ENCODE measurements at regions not wholly inside any gene's neighbourhood (a gene's known extent, or its start where the extent isn't known, plus 50 kb on each side); places are given as distances from the start of the nearest gene placed in this dataset.

GRCh38 chr9:69970001-69970533 is 73.6 kb upstream of the MAMDC2 start:
- Histone ChIP-seq H3K4me2 (ENCODE audit: low read length) (no peak overlapping the region), H3K79me2 (ENCODE audit: low read length) (no peaks in the 10 kb centered on the region), H3K4me3 (ENCODE audit: low read length) (no peak overlapping the region), H3K27ac (ENCODE audit: low read length) (no peak overlapping the region), H2AFZ (ENCODE audit: low read length) (no peak overlapping the region), H3F3A (ENCODE audit: low read length, unreplicated experiment) (no peaks in the 10 kb centered on the region), H3K4me1 (ENCODE audit: insufficient read depth, low read length) (no peaks in the 10 kb centered on the region), H3K9ac (ENCODE audit: low read length) (no peak overlapping the region), H3K27me3 (ENCODE audit: low read length) (no peaks in the 10 kb centered on the region), H4K20me1 (ENCODE audit: low read length) (no peaks in the 10 kb centered on the region), H3K9me2 (replicated peaks; ENCODE audit: low read length) (no peaks in the 10 kb centered on the region), H3K9me3 (ENCODE audit: low read length) (no peaks in the 10 kb centered on the region), H3K36me3 (ENCODE audit: low read depth, low read length) (no peaks in the 10 kb centered on the region)
- intact Hi-C loops (cut with micrococcal nuclease): no loop called here
- no peak for TF ChIP-seq EZH2phosphoT487 (IDR thresholded peaks at IDR 0.05; ENCODE audit: borderline replicate concordance, low read length)
- no peak for TF ChIP-seq EZH2 (IDR thresholded peaks at IDR 0.05; ENCODE audit: low read length, unreplicated experiment)
- no peak for TF ChIP-seq CTCF (conservative IDR thresholded peaks at IDR 0.05; ENCODE audit: low read depth, low read length)
- BruUV-seq (replicated peaks): no TSS peak
- ATAC-seq (no peak), DNase-seq (no peak)
- ChIA-PET CTCF (no interaction called here), POLR2A (ENCODE audit: unreplicated experiment) (no interaction called here)

DNA sequence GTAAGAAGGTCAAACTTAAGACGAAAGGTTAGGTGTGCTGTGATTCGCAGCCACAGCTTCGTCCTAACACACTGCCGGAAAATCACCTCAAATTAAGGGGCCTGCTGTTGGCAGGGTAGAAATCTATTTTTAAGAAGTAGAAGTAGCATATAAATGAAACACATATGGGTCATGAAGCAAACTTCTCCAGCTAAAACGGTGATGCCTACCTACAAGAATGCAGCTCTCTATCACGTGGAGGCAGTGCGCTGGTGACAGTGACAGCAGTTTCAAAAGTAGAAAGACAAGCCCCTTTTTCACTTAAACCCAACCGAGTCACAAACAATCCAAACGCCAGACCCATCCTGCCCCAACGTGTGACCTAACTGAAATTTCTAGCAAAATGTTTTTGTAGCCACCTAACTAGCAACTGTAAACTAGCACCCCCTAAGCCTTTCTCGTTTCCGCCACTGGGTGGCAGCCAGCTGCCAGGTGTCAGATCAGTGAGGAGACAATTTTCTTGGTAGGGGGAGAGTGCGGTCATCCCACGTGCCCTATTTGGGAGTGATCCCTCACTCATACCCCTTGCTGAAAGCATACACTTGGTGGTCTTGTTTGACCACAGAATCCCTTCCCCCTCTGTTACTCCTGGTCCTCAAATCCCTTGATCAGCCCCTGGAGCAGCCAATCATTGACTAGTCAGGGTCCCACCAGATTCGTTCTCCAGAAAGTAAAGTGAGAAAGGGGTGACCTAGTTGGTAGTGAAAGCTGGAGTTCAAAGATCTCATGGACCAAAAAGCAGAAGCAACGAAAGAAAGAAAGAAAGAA is 71.8 kb upstream of the MAMDC2 start:
- Histone ChIP-seq H3K79me2 (ENCODE audit: low read length) (no peaks in the 10 kb centered on the region), H3K9me2 (replicated peaks; ENCODE audit: low read length) (no peaks in the 10 kb centered on the region), H4K20me1 (ENCODE audit: low read length) (no peaks in the 10 kb centered on the region), H3K36me3 (ENCODE audit: low read depth, low read length) (no peaks in the 10 kb centered on the region), H2AFZ (ENCODE audit: low read length) (no peak overlapping the region), H3K27ac (ENCODE audit: low read length) (no peak overlapping the region), H3K4me1 (ENCODE audit: insufficient read depth, low read length) (peaks cover 7% of the 10 kb centered on the region; the same call in 1 of the 2 replicates), H3K27me3 (ENCODE audit: low read length) (no peaks in the 10 kb centered on the region), H3F3A (ENCODE audit: low read length, unreplicated experiment) (no peaks in the 10 kb centered on the region), H3K9me3 (ENCODE audit: low read length) (no peaks in the 10 kb centered on the region), H3K4me2 (ENCODE audit: low read length) (no peak overlapping the region), H3K9ac (ENCODE audit: low read length) (no peak overlapping the region), H3K4me3 (ENCODE audit: low read length) (no peak overlapping the region)
- no TSS peak for BruUV-seq (replicated peaks)
- ATAC-seq (peak; percentile 55), DNase-seq (peak; percentile 67)
- ChIA-PET CTCF (interaction anchor here (0.6 to 1.9 kb wide), 3 partner anchors 139 to 258 kb away, joined by 3 to 9 read pairs (median 4); no protein-coding TSS in a partner anchor), POLR2A (ENCODE audit: unreplicated experiment) (no interaction called here)
- TF ChIP-seq EZH2 (IDR thresholded peaks at IDR 0.05; ENCODE audit: low read length, unreplicated experiment) (no peak), CTCF (conservative IDR thresholded peaks at IDR 0.05; ENCODE audit: low read depth, low read length) (peak; percentile 90)
- intact Hi-C loops (cut with micrococcal nuclease): loop anchor here (1.0 to 2.0 kb wide), 3 partner anchors 139 to 630 kb away; no protein-coding TSS in a partner anchor

DNA sequence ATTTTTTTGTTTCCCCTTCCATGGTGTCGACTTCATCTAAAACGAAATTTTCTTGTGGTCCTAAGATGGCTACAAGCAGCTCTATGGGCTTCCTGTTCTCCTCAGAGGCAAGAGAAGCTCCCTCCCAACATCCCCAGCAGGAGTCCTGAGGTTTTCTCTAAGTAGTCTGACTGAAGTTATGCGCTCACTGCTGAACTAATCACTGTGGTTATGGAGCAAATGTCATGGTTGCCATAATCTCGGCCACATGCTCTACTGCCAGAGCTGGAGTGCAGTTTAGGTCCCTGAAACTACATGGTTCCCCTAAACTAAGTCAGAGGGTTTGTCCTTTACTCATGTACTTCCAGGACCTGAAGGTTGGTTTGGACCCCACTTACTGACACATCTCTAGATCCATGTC is 68.0 kb upstream of the MAMDC2 start:
- Histone ChIP-seq H2AFZ (ENCODE audit: low read length) (peak overlapping the region; percentile 21), H3K4me1 (ENCODE audit: insufficient read depth, low read length) (peaks cover 7% of the 10 kb centered on the region; the same call in 1 of the 2 replicates), H3K9ac (ENCODE audit: low read length) (no peak overlapping the region), H3K4me3 (ENCODE audit: low read length) (no peak overlapping the region), H3K27ac (ENCODE audit: low read length) (no peak overlapping the region), H3K9me3 (ENCODE audit: low read length) (no peaks in the 10 kb centered on the region), H3K4me2 (ENCODE audit: low read length) (peak overlapping the region; percentile 10; the same call in 1 of the 2 replicates), H3K9me2 (replicated peaks; ENCODE audit: low read length) (no peaks in the 10 kb centered on the region), H3K36me3 (ENCODE audit: low read depth, low read length) (no peaks in the 10 kb centered on the region), H3K79me2 (ENCODE audit: low read length) (no peaks in the 10 kb centered on the region), H3F3A (ENCODE audit: low read length, unreplicated experiment) (no peaks in the 10 kb centered on the region), H4K20me1 (ENCODE audit: low read length) (no peaks in the 10 kb centered on the region), H3K27me3 (ENCODE audit: low read length) (no peaks in the 10 kb centered on the region)
- ATAC-seq: no peak
- no TSS peak for BruUV-seq (replicated peaks)
- POLR2A ChIA-PET (ENCODE audit: unreplicated experiment): no interaction called here
- TF ChIP-seq EZH2phosphoT487 (IDR thresholded peaks at IDR 0.05; ENCODE audit: borderline replicate concordance, low read length) (no peak), EZH2 (IDR thresholded peaks at IDR 0.05; ENCODE audit: low read length, unreplicated experiment) (no peak), CTCF (conservative IDR thresholded peaks at IDR 0.05; ENCODE audit: low read depth, low read length) (no peak)
- CTCF ChIA-PET: no interaction called here
- intact Hi-C loops (cut with micrococcal nuclease): no loop called here
- DNase-seq: no peak

All from PC-3 (cell line).